ENCODE measurements at regions not wholly inside any gene's neighbourhood (a gene's known extent, or its start where the extent isn't known, plus 50 kb on each side); places are given as distances from the start of the nearest gene placed in this dataset.

- no peak for TF ChIP-seq CBX8 (IDR thresholded peaks at IDR 0.05; ENCODE audit: borderline replicate concordance, low read depth, low read length)
Measured at GRCh38 chr6:19270616-19271015, 566.6 kb upstream of the ID4 start (continued).

GRCh38 chr6:19279273-19279684, 557.9 kb upstream of the ID4 start:
- Histone ChIP-seq H3K9me3 (ENCODE audit: insufficient read depth in 2 of 2, low read depth in 1 of 2, low read length in 1 of 2) (no peaks in the 10 kb centered on the region; a peak in 1 of 4 replicates), H3K4ac (replicated peaks; ENCODE audit: insufficient read length, low read depth, low read length) (no peak overlapping the region), H3K23me2 (ENCODE audit: low read depth, low read length) (no peaks in the 10 kb centered on the region), H4K8ac (ENCODE audit: extremely low read depth, insufficient read depth, low read length) (no peak overlapping the region), H3K27ac (ENCODE audit: low read depth, low read length) (no peak overlapping the region), H3K36me3 (ENCODE audit: control insufficient read depth in 2 of 4, insufficient read depth in 4 of 4, low read length in 3 of 4) (no peaks in the 10 kb centered on the region), H3K4me3 (ENCODE audit: extremely low read depth in 1 of 4, insufficient read depth in 2 of 4, low read depth in 3 of 4, low read length in 4 of 4) (no peak overlapping the region), H2BK5ac (ENCODE audit: low read depth, low read length) (no peak overlapping the region), H4K5ac (ENCODE audit: insufficient read length, low read depth, low read length) (no peak overlapping the region), H2BK15ac (ENCODE audit: low read length) (no peak overlapping the region), H3K79me1 (ENCODE audit: low read depth, low read length) (no peaks in the 10 kb centered on the region), H3K18ac (ENCODE audit: extremely low read depth, low read length) (no peak overlapping the region), H3K23ac (ENCODE audit: insufficient read length) (no peak overlapping the region), H2BK20ac (ENCODE audit: low read length) (no peak overlapping the region), H3K27me3 (replicated peaks in 1 of 4; ENCODE audit: control insufficient read depth in 3 of 4, extremely low read depth in 1 of 4, insufficient read depth in 3 of 4, low read length in 3 of 4) (no peaks in the 10 kb centered on the region), H2BK12ac (ENCODE audit: low read depth, low read length) (no peak overlapping the region), H4K20me1 (replicated peaks in 1 of 2; ENCODE audit: control insufficient read depth in 1 of 2, insufficient read depth in 2 of 2, low read length in 2 of 2) (no peaks in the 10 kb centered on the region), H3K56ac (replicated peaks; ENCODE audit: insufficient read length, low read depth, low read length) (no peak overlapping the region), H3K9ac (replicated peaks in 1 of 4; ENCODE audit: extremely low read depth in 1 of 4, low read depth in 3 of 4, low read length in 3 of 4) (no peak overlapping the region), H3K4me2 (ENCODE audit: insufficient read depth in 1 of 2, low read depth in 2 of 2, low read length in 2 of 2) (no peak overlapping the region), H2AFZ (ENCODE audit: low read length) (no peak overlapping the region), H2BK120ac (replicated peaks; ENCODE audit: low read depth, low read length) (no peak overlapping the region), H3K79me2 (ENCODE audit: control insufficient read depth in 1 of 2, insufficient read depth in 2 of 2, low read length in 2 of 2) (no peaks in the 10 kb centered on the region), H3K14ac (ENCODE audit: insufficient read length) (no peak overlapping the region), H2AK5ac (ENCODE audit: low read depth, low read length) (no peak overlapping the region), H4K91ac (replicated peaks; ENCODE audit: insufficient read length, low read length) (no peak overlapping the region), H3K4me1 (replicated peaks in 1 of 4; ENCODE audit: control insufficient read depth in 3 of 4, insufficient read depth in 4 of 4, low read length in 3 of 4) (no peaks in the 10 kb centered on the region)
- no peak for FAIRE-seq
- TF ChIP-seq NANOG (IDR thresholded peaks at IDR 0.05; ENCODE audit: insufficient read depth, low read depth, low read length, poor library complexity, severe bottlenecking), result no peak
- no peak for TF ChIP-seq SP2 (IDR thresholded peaks at IDR 0.05; ENCODE audit: low read length)
- TF ChIP-seq CTBP2 (IDR thresholded peaks at IDR 0.05; ENCODE audit: borderline replicate concordance, insufficient read depth, insufficient read length, low read length), result no peak
- TF ChIP-seq SRF (IDR thresholded peaks at IDR 0.05; ENCODE audit: low read depth, low read length), result no peak
- TF ChIP-seq ZNF274 (IDR thresholded peaks at IDR 0.05; ENCODE audit: borderline replicate concordance, extremely low read depth, low read length), result no peak
- no peak for TF ChIP-seq SUZ12 (IDR thresholded peaks at IDR 0.05; ENCODE audit: low read length)
- TF ChIP-seq CBX5 (IDR thresholded peaks at IDR 0.05; ENCODE audit: low read depth, low read length), result no peak
- no peak for TF ChIP-seq ASH2L (IDR thresholded peaks at IDR 0.05; ENCODE audit: low read length)
- no peak for TF ChIP-seq E2F6 (IDR thresholded peaks at IDR 0.05)
- no peak for TF ChIP-seq HDAC2 (IDR thresholded peaks at IDR 0.05; ENCODE audit: borderline replicate concordance in 1 of 2, low read depth in 2 of 2, low read length in 2 of 2)
- 60% methylated on average over 2 of the region's 2 CpGs; no CpG with 5 or more reads in 1 of the 2 experiments for WGBS, 2 experiments (ENCODE audit: extremely low coverage in 1 of 2, insufficient coverage in 1 of 2, insufficient read length in 1 of 2, insufficient replicate concordance in 2 of 2, low coverage in 1 of 2, low lambda C conversion rate in 2 of 2, missing lambda C conversion rate in 1 of 2)
- POLR2A ChIA-PET (ENCODE audit: partially characterized antibody), result no interaction called here
- DNase-seq (ENCODE audit: low read depth in 1 of 2, low spot score in 2 of 2), result no peak
- CTCF ChIA-PET (ENCODE audit: partially characterized antibody), result no interaction called here

Data from H1 (cell line).